Sigmoid colon (tissue), 4 donors: ENCODE measurements at regions not wholly inside any gene's neighbourhood (a gene's known extent, or its start where the extent isn't known, plus 50 kb on each side); places are given as distances from the start of the nearest gene placed in this dataset.

Experiments used
- POLR2A ChIP-seq, 2 donors: fragments of 450-650 bp; IDR thresholded peaks; one replicate each; pipeline ENCODE4 v1.6.1; 2016; ENCODE audit warnings: antibody characterized with exemption in 2 of 2, mild to moderate bottlenecking in 2 of 2, moderate library complexity in 2 of 2
- POLR2AphosphoS5 ChIP-seq, 4 donors: sonication (generic); formaldehyde crosslinking; IDR thresholded peaks; one replicate each; pipeline ENCODE4 v1.6.1; 2017; ENCODE audit warnings: antibody characterized with exemption in 4 of 4

DNA sequence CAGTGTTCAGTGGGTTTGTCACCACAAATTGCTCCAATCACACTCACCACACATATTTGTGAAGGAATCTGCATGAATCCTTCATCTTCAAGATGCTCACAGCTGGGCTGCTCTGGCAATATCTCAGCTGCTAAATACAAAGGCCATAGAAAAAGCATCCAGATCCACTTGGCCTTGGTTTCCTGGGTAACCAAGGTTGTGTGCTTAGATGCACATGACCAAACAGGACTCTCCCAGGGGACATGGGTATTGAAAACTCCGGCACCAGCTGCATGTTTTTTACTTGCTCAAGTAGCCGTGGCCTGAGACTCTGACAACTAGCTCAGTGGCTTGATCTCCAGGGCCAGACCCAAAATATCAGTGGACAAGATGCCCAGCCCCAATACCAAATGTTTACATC, 131.3 kb downstream of the CBLN1 start:
- no peak for TF ChIP-seq POLR2AphosphoS5 (IDR thresholded peaks at IDR 0.05)
- TF ChIP-seq POLR2A (IDR thresholded peaks at IDR 0.05), result no peak
